ENCODE measurements at regions not wholly inside any gene's neighbourhood (a gene's known extent, or its start where the extent isn't known, plus 50 kb on each side); places are given as distances from the start of the nearest gene placed in this dataset.

DNA sequence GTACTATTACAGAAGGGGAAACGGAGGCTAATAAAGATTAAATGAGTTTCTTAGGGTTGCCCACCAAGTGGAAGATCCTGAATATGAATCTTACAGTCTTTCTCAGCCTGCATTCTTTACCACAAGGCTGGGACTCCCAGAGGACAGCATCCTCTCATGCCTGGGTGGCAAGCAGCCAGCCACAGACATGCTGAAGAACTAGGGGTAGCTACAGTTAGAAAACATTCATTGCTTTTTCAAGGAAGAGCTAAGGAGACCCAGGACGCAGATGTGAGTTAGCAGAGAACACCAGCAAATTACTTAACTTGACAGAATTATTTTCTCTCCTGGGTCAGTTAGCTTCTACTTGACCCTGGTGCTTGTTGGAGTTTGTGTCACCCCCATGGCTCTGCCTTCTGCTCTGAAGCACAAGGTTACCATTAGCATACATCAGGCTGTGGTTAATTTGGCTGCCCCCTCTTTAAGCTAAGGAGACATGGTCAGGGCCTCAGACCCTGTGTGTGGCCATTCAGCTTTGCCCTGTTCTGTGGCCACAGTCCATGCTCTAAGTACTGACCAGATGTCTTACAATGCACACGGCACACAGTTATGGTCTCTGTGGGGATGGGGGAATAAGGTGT lies 132.3 kb upstream of the TNP1 start:
- Histone ChIP-seq H3K4me3 (no peak overlapping the region), H3K9me3 (no peaks in the 10 kb centered on the region), H3K27me3 (no peaks in the 10 kb centered on the region), H3K4me1 (no peaks in the 10 kb centered on the region), H3K36me3 (replicated peaks in 1 of 2; ENCODE audit: insufficient read depth in 1 of 2, low read depth in 2 of 2) (no peaks in the 10 kb centered on the region), H3K27ac (no peak overlapping the region)
- ATAC-seq (no peak), DNase-seq (no peak)
- TF ChIP-seq, protein P1, sequence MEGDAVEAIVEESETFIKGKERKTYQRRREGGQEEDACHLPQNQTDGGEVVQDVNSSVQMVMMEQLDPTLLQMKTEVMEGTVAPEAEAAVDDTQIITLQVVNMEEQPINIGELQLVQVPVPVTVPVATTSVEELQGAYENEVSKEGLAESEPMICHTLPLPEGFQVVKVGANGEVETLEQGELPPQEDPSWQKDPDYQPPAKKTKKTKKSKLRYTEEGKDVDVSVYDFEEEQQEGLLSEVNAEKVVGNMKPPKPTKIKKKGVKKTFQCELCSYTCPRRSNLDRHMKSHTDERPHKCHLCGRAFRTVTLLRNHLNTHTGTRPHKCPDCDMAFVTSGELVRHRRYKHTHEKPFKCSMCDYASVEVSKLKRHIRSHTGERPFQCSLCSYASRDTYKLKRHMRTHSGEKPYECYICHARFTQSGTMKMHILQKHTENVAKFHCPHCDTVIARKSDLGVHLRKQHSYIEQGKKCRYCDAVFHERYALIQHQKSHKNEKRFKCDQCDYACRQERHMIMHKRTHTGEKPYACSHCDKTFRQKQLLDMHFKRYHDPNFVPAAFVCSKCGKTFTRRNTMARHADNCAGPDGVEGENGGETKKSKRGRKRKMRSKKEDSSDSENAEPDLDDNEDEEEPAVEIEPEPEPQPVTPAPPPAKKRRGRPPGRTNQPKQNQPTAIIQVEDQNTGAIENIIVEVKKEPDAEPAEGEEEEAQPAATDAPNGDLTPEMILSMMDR (IDR thresholded peaks at IDR 0.05) = no peak
- TF ChIP-seq POLR2A (IDR thresholded peaks at IDR 0.05) = no peak
- 72 to 90% methylated on average over 2 to 3 of the region's 3 CpGs for WGBS, 2 donors
- intact Hi-C loops (cut with DNase I) = no loop called here

DNA sequence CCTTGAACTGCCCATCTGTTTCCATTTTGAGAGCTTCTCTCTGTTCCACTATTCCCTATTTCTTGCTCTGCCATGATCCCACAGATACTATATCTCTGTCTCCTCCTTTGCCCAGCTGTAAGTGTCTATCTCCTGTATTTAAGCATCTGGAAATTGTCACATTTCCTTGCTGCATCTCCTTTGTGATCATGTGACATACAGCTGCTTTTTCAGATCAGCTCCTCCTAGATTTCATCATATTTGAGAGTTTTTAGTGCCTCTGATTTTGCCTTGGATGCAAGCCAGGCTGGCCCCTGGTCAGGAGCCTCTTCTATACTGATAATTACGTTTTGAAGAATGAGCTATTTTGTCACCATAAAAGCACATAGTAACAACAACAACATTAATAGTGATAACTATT lies 131.7 kb upstream of the TNP1 start:
- Histone ChIP-seq H3K9me3 (no peaks in the 10 kb centered on the region), H3K27me3 (no peaks in the 10 kb centered on the region), H3K4me1 (no peaks in the 10 kb centered on the region), H3K4me3 (no peak overlapping the region), H3K27ac (no peak overlapping the region), H3K36me3 (replicated peaks in 1 of 2; ENCODE audit: insufficient read depth in 1 of 2, low read depth in 2 of 2) (no peaks in the 10 kb centered on the region)
- DNase-seq = no peak
- TF ChIP-seq POLR2A (IDR thresholded peaks at IDR 0.05) = no peak
- TF ChIP-seq, protein P1 (IDR thresholded peaks at IDR 0.05) = no peak
- intact Hi-C loops (cut with DNase I) = no loop called here
- 22 to 42% methylated on average over 1 of the region's 1 CpG for WGBS, 2 donors
- ATAC-seq = no peak

DNA sequence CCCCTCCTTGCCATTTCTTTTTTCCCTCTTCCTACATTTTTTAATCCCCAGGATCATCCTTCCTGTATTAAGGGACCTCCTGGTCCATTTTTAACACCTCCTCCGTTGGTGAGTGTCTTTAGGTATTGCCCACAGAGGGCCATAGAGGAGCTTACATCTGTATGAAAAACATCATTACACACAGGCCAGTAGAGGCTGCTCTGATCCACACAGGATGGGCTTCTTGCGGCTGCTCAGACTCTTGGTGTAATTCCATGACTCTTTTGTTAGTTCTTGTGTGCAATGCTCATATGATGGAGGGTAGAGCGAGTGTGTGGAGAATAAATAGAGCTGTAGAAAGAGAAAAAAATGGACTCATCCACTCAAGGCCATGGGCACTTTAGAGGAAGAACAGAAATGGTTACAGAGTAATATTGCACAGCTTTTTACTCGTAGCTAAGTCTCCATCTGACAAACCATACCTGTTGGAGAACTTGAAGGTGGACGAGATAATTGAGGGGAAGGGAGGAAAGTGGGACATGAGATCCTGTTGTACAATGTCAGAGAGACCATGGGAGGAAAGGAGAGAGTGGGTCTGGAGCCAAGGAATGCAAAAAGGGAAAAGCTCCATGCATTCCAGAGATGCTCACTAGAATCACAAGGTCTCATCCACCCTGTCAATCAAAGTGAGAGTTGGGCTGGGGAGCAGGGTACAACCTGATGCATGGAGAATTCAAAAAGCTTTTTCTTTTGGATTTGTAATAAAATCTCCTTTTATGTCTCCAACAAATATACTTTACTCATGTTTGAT lies 129.7 kb upstream of the TNP1 start:
- ATAC-seq = no peak
- Histone ChIP-seq H3K9me3 (no peaks in the 10 kb centered on the region), H3K4me3 (no peak overlapping the region), H3K27me3 (no peaks in the 10 kb centered on the region), H3K27ac (no peak overlapping the region), H3K36me3 (replicated peaks in 1 of 2; ENCODE audit: insufficient read depth in 1 of 2, low read depth in 2 of 2) (no peaks in the 10 kb centered on the region), H3K4me1 (no peaks in the 10 kb centered on the region)
- DNase-seq = no peak
- TF ChIP-seq, protein P1 (IDR thresholded peaks at IDR 0.05) = no peak
- TF ChIP-seq POLR2A (IDR thresholded peaks at IDR 0.05) = no peak
- intact Hi-C loops (cut with DNase I) = no loop called here
- 72 to 74% methylated on average over 5 of the region's 5 CpGs for WGBS, 2 donors

DNA sequence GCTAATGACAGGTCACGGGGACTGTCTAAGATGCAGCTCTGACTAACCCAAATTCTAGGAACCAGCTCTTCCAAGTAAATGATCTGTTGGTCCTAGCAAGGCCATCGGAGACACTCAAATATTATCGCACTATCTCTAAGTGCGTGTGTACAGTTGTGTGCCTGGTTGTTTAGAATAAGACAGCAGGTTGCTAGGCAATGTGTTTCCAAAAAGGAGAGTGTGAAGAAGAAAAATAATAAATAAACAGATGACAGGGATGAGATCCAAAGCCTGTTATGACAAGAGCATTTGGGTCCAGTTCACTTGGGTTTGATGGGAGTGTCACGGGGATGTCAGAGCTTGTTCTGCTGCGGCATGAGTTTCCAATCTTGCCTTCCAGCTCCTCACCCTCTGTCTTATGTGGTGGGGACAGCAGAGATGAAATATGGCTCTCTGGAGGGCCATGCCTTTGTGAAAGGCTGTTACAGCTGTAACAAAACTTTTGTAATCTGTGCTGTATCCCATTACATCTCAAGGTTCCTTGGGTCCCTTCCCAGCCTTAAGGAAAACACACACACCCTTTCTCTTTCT lies 127.5 kb upstream of the TNP1 start:
- 90 to 92% methylated on average over 5 to 6 of the region's 6 CpGs for WGBS, 2 donors
- TF ChIP-seq, protein P1 (IDR thresholded peaks at IDR 0.05) = no peak
- TF ChIP-seq POLR2A (IDR thresholded peaks at IDR 0.05) = no peak
- no peaks in the 10 kb centered on the region for H3K36me3 ChIP-seq (replicated peaks in 1 of 2; ENCODE audit: insufficient read depth in 1 of 2, low read depth in 2 of 2)
- no peaks in the 10 kb centered on the region for H3K27me3 ChIP-seq
- DNase-seq = no peak
- no peak overlapping the region for H3K4me3 ChIP-seq
- no peaks in the 10 kb centered on the region for H3K9me3 ChIP-seq
- intact Hi-C loops (cut with DNase I) = no loop called here
- no peak for ATAC-seq
- no peaks in the 10 kb centered on the region for H3K4me1 ChIP-seq
- no peak overlapping the region for H3K27ac ChIP-seq

Data from body of pancreas (tissue), 4 donors.